IMR-90 (cell line): ENCODE measurements at regions not wholly inside any gene's neighbourhood (a gene's known extent, or its start where the extent isn't known, plus 50 kb on each side); places are given as distances from the start of the nearest gene placed in this dataset.

Experiments used
- ATAC-seq: fragments of 200-7000 bp; cut with Tn5 transposase; 2 replicates; pipeline ENCODE4 v1.9.1; 2020; ENCODE audit warnings: low read depth, mild to moderate bottlenecking, moderate library complexity
- BruUV-seq: library from RNA; stranded (reverse); fragments of 400-500 nt; replicated peaks from 2 replicates; lab custom pipeline; 2021; lab: Mats Ljungman, UMichigan
- CTCF ChIA-PET: fragments of 300-600 bp; formaldehyde crosslinking; extraction: SDS; loops from one replicate; lab custom pipeline; 2021; ENCODE audit warnings: antibody characterized with exemption; lab: Yijun Ruan, JAX
- POLR2A ChIA-PET: fragments of 300-600 bp; sonication (Branson Sonifier 250); formaldehyde crosslinking; loops from one replicate; lab custom pipeline; 2022; ENCODE audit warnings: antibody characterized with exemption; ENCODE audit not compliant: unreplicated experiment; lab: Charles Lee
- DNase-seq: peaks from one replicate; pipeline ENCODE4 v3.0.0; 2013
- H2AFZ ChIP-seq: replicated peaks from 2 replicates; pipeline ENCODE3; 2013; ENCODE audit warnings: low read length, mild to moderate bottlenecking; ENCODE audit not compliant: poor library complexity
- H2AK5ac ChIP-seq: 2 replicates; pipeline ENCODE4 v1.6.1; 2013; ENCODE audit warnings: low read depth, low read length, inconsistent platforms
- H2AK9ac ChIP-seq: replicated peaks from 2 replicates; pipeline ENCODE3; 2013; ENCODE audit warnings: mild to moderate bottlenecking, low read depth, low read length, moderate library complexity; ENCODE audit not compliant: poor library complexity
- H2BK120ac ChIP-seq: 2 replicates; pipeline ENCODE4 v1.6.1; 2013; ENCODE audit warnings: low read depth, low read length, inconsistent platforms
- H2BK15ac ChIP-seq: 3 replicates; pipeline ENCODE4 v1.6.1; 2013; ENCODE audit warnings: low read depth, low read length, inconsistent platforms
- H2BK20ac ChIP-seq: 2 replicates; pipeline ENCODE4 v1.6.1; 2013; ENCODE audit warnings: low read depth, mild to moderate bottlenecking, inconsistent platforms, low read length, moderate library complexity
- H2BK5ac ChIP-seq: 2 replicates; pipeline ENCODE4 v1.6.1; 2013; ENCODE audit warnings: mild to moderate bottlenecking, low read depth, low read length, inconsistent platforms; ENCODE audit not compliant: poor library complexity, severe bottlenecking
- H3K14ac ChIP-seq: replicated peaks from 2 replicates; pipeline ENCODE4 v1.6.1; 2013; ENCODE audit warnings: low read depth, low read length, inconsistent platforms
- H3K18ac ChIP-seq: 2 replicates; pipeline ENCODE4 v1.6.1; 2013; ENCODE audit warnings: low read depth, low read length, control low read depth
- H3K23ac ChIP-seq: 2 replicates; pipeline ENCODE4 v1.6.1; 2013; ENCODE audit warnings: low read depth, low read length, inconsistent platforms
- H3K27ac ChIP-seq: 2 replicates; pipeline ENCODE4 v1.5.1; 2013; ENCODE audit warnings: mild to moderate bottlenecking, control low read depth, low read length; ENCODE audit not compliant: insufficient read depth
- H3K27me3 ChIP-seq: 2 replicates; pipeline ENCODE4 v1.6.1; 2013; ENCODE audit warnings: low read length; ENCODE audit not compliant: control insufficient read depth, insufficient read depth
- H3K36me3 ChIP-seq: 2 replicates; pipeline ENCODE4 v1.6.1; 2013; ENCODE audit warnings: low read length, mixed read lengths; ENCODE audit not compliant: control insufficient read depth, insufficient read depth
- H3K4ac ChIP-seq: 2 replicates; pipeline ENCODE4 v1.6.1; 2013; ENCODE audit warnings: low read depth, low read length, inconsistent platforms
- H3K4me1 ChIP-seq: 2 replicates; pipeline ENCODE4 v1.6.1; 2013; ENCODE audit warnings: low read length, mixed read lengths; ENCODE audit not compliant: control insufficient read depth, insufficient read depth
- H3K4me2 ChIP-seq: 2 replicates; pipeline ENCODE4 v1.6.1; 2013; ENCODE audit warnings: low read depth, mild to moderate bottlenecking, control low read depth, low read length, moderate library complexity
- H3K4me3 ChIP-seq: 2 replicates; pipeline ENCODE4 v1.5.1; 2013; ENCODE audit warnings: low read depth, mild to moderate bottlenecking, control low read depth, low read length, moderate library complexity; ENCODE audit not compliant: insufficient read depth
- H3K56ac ChIP-seq: 2 replicates; pipeline ENCODE4 v1.6.1; 2013; ENCODE audit warnings: low read length, inconsistent platforms; ENCODE audit not compliant: insufficient read depth; ENCODE audit errors: extremely low read depth
- H3K79me1 ChIP-seq, 2 experiments: 2 replicates each; pipeline ENCODE4 v1.6.1; 2013; ENCODE audit warnings: low read length in 2 of 2, inconsistent platforms in 1 of 2, low read depth in 1 of 2
- H3K9ac ChIP-seq: 2 replicates; pipeline ENCODE4 v1.6.1; 2013; ENCODE audit warnings: low read depth, low read length, control low read depth
- H3K9me1 ChIP-seq: 2 replicates; pipeline ENCODE4 v1.6.1; 2013; ENCODE audit warnings: low read length, inconsistent platforms; ENCODE audit not compliant: insufficient read depth
- H3K9me3 ChIP-seq: 2 replicates; pipeline ENCODE4 v1.6.1; 2013; ENCODE audit warnings: low read length; ENCODE audit not compliant: control insufficient read depth, insufficient read depth
- H4K20me1 ChIP-seq: 2 replicates; pipeline ENCODE4 v1.6.1; 2013; ENCODE audit warnings: low read length, inconsistent platforms; ENCODE audit not compliant: insufficient read depth
- H4K5ac ChIP-seq: 2 replicates; pipeline ENCODE4 v1.6.1; 2013; ENCODE audit warnings: mild to moderate bottlenecking, low read depth, low read length, control low read depth
- H4K8ac ChIP-seq, 2 experiments: 2 replicates each; pipeline ENCODE4 v1.6.1; 2013; ENCODE audit warnings: low read depth in 2 of 2, low read length in 2 of 2, control low read depth in 1 of 2, inconsistent platforms in 1 of 2
- H4K91ac ChIP-seq: 2 replicates; pipeline ENCODE4 v1.6.1; 2013; ENCODE audit warnings: low read depth, low read length, inconsistent platforms; ENCODE audit not compliant: insufficient read depth
- CHD1 ChIP-seq: IDR thresholded peaks from 2 replicates; pipeline ENCODE4 v1.6.1; 2012; ENCODE audit warnings: low read depth, low read length, improper control_type of control experiment
- FOS ChIP-seq: fragments of 150-350 bp; IDR thresholded peaks from 2 replicates; pipeline ENCODE4 v1.6.1; 2016; ENCODE audit warnings: low read depth, low read length
- MAFK ChIP-seq: IDR thresholded peaks from 2 replicates; pipeline ENCODE4 v1.6.1; 2012; ENCODE audit warnings: low read depth, low read length, improper control_type of control experiment
- MXI1 ChIP-seq: IDR thresholded peaks from 2 replicates; pipeline ENCODE4 v1.6.1; 2012; ENCODE audit warnings: low read depth, mild to moderate bottlenecking, low read length, moderate library complexity, borderline replicate concordance
- NFE2L2 ChIP-seq: fragments of 150-350 bp; IDR thresholded peaks from 2 replicates; pipeline ENCODE4 v1.6.1; 2016; ENCODE audit warnings: low read depth, mild to moderate bottlenecking, low read length
- POLR2A ChIP-seq: IDR thresholded peaks from 2 replicates; pipeline ENCODE4 v1.6.1; 2012; ENCODE audit warnings: mild to moderate bottlenecking, low read depth, low read length
- RCOR1 ChIP-seq: IDR thresholded peaks from 2 replicates; pipeline ENCODE4 v1.6.1; 2012; ENCODE audit warnings: mild to moderate bottlenecking, low read length, improper control_type of control experiment; ENCODE audit not compliant: insufficient replicate concordance
- RFX5 ChIP-seq: IDR thresholded peaks from 2 replicates; pipeline ENCODE4 v1.8.0; 2012; ENCODE audit warnings: low read depth, mild to moderate bottlenecking, low read length, moderate library complexity
- SMC3 ChIP-seq: fragments of 150-350 bp; IDR thresholded peaks from 2 replicates; pipeline ENCODE4 v1.6.1; 2016; ENCODE audit warnings: low read depth, mild to moderate bottlenecking, antibody characterized with exemption, low read length, moderate library complexity
- WGBS, 2 experiments: methylation state at CpG; one replicate each; pipeline versions ENCODE4 v1.1.5 to v1.1.7; 2013; ENCODE audit warnings: missing lambda C conversion rate in 2 of 2; ENCODE audit not compliant: insufficient read length in 1 of 2; ENCODE audit errors: extremely low coverage in 2 of 2; 5-methylcytosine and 5-hydroxymethylcytosine counted together
- dilution Hi-C: fragments of 300-500 bp; cut with HindIII; formaldehyde crosslinking; loops from one replicate; pipeline ENCODE4 v1.14.3; 2018; ENCODE audit warnings: low sequenced_read_pairs; ENCODE audit not compliant: unreplicated experiment
- in situ Hi-C: fragments of 300-500 bp; cut with MboI; formaldehyde crosslinking; loops from 3 replicates; pipeline ENCODE4 v1.14.3; 2019; ENCODE audit warnings: low sequenced_read_pairs, inconsistent platforms, mixed read lengths
- intact Hi-C: fragments of 100-400 bp; cut with micrococcal nuclease; formaldehyde crosslinking; loops from 2 replicates; pipeline ENCODE4 v1.10.0; 2022
- TF ChIP-seq, protein P1 (sequence below): fragments of 150-350 bp; IDR thresholded peaks from 2 replicates; pipeline ENCODE4 v1.6.1; 2016; ENCODE audit warnings: low read depth, mild to moderate bottlenecking, low read length, moderate library complexity, borderline replicate concordance
- TF ChIP-seq, protein P2 (sequence below): conservative IDR thresholded peaks from 2 replicates; pipeline ENCODE4 v1.5.1; 2012; ENCODE audit warnings: mild to moderate bottlenecking, low read depth, low read length, improper control_type of control experiment
- TF ChIP-seq, protein P3 (sequence below): fragments of 150-350 bp; IDR thresholded peaks from 2 replicates; pipeline ENCODE4 v1.6.1; 2017; ENCODE audit warnings: mild to moderate bottlenecking, antibody characterized with exemption, low read length, low read depth

DNA sequence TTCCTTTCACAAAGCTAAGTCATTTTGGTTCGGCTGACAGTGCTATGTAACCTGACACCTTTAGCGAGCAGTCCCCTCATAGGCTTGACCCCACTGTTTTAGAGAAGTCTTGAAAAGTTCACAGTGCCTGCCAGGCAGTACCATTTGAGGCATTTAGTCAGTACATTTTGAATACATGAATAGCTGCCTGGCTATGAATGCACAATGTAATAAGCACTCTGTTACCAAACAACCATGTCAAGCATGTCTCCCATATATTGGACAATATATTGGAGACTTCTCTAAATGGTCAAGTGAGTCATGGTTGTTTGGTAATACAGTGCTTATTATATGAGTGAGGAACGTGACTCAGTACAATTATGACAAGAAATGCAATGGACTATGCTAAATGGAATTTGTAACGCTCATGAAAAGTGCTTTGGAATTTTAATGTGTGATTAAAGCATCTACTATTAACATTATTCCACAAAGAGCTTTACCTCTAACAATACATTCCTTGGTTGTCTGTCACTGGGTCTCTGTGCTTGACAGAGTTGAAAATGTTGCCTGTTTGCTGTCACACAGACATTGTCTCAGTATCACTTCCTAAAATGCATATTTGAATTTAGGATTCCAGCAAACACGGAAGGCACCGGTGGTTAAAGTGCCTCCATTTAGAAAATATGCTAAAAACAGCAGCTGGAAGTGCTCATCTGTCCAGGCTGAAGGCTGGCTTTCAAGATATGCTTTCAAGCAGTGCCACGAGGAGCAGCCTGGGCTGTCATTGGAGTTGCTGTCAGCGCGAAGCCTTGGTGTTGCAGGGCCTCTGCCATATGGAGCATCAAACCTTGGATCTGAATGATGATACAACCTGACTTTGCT lies 458.6 kb downstream of the FBXO15 start:
- H4K8ac ChIP-seq: peak overlapping the region; percentile 97 to 99
- peak overlapping the region; percentile 24 for H2AFZ ChIP-seq
- H4K20me1 ChIP-seq: no peaks in the 10 kb centered on the region
- dilution Hi-C loops (no loop called here), in situ Hi-C loops (no loop called here), intact Hi-C loops (loop anchor here (2.0 to 10.0 kb wide), 5 partner anchors 154 to 924 kb away; partner anchors contain the start of genes FBXO15 and TIMM21)
- H3K79me1 ChIP-seq: peaks cover 34 to 56% of the 10 kb centered on the region in 2 experiments
- H2BK120ac ChIP-seq: peak overlapping the region; percentile 99
- peaks cover 5% of the 10 kb centered on the region for H3K9me3 ChIP-seq
- ChIA-PET POLR2A (interaction anchor here (0.5 kb wide), 1 partner anchor 955 kb away, joined by 3 read pairs; no protein-coding TSS in a partner anchor), CTCF (interaction anchor here (0.6 to 1.5 kb wide), 3 partner anchors 10 to 926 kb away, joined by 3 to 5 read pairs (median 3); no protein-coding TSS in a partner anchor)
- H3K23ac ChIP-seq: peak overlapping the region; percentile 98
- peak overlapping the region; percentile 83; the same call in 2 of the 3 replicates for H2BK15ac ChIP-seq
- peaks cover 34% of the 10 kb centered on the region for H3K4me1 ChIP-seq
- H3K4me2 ChIP-seq: peak overlapping the region; percentile 69
- H3K27ac ChIP-seq: peak overlapping the region; percentile 96
- peak; percentile 77 for ATAC-seq
- H2BK5ac ChIP-seq: peak overlapping the region; percentile 99
- H3K9me1 ChIP-seq: peaks cover 26% of the 10 kb centered on the region
- H3K36me3 ChIP-seq: peaks cover 3% of the 10 kb centered on the region; the same call in 1 of the 2 replicates
- H3K9ac ChIP-seq: peak overlapping the region; percentile 64
- peak overlapping the region; percentile 99 for H4K5ac ChIP-seq
- H3K27me3 ChIP-seq: no peaks in the 10 kb centered on the region
- H4K91ac ChIP-seq: peak overlapping the region; percentile 99
- peak overlapping the region; percentile 95 for H3K56ac ChIP-seq
- DNase-seq: peak; percentile 98
- no peak overlapping the region for H3K4me3 ChIP-seq
- peak overlapping the region; percentile 98 for H3K14ac ChIP-seq
- peak overlapping the region; percentile 98 for H3K4ac ChIP-seq
- peak overlapping the region; percentile 87 for H2AK9ac ChIP-seq
- BruUV-seq: no TSS peak
- 0% methylated on average over 1 of the region's 9 CpGs; no CpG with 5 or more reads in 1 of the 2 experiments for WGBS, 2 experiments
- H3K18ac ChIP-seq: peak overlapping the region; percentile 99
- peak overlapping the region; percentile 98 for H2AK5ac ChIP-seq
- peak overlapping the region; percentile 99 for H2BK20ac ChIP-seq
- TF ChIP-seq MAFK (peak; percentile 51; the same call in 1 of the 2 replicates), FOS (peak; percentile 82), RCOR1 (no peak), CHD1 (0 out of 2 replicates have a peak, but pooled peaks have one; percentile 24), MXI1 (peak; percentile 90), RFX5 (no peak), NFE2L2 (peak; percentile 78), POLR2A (0 out of 2 replicates have a peak, but pooled peaks have one; percentile 24), SMC3 (no peak)
- TF ChIP-seq, protein P1, sequence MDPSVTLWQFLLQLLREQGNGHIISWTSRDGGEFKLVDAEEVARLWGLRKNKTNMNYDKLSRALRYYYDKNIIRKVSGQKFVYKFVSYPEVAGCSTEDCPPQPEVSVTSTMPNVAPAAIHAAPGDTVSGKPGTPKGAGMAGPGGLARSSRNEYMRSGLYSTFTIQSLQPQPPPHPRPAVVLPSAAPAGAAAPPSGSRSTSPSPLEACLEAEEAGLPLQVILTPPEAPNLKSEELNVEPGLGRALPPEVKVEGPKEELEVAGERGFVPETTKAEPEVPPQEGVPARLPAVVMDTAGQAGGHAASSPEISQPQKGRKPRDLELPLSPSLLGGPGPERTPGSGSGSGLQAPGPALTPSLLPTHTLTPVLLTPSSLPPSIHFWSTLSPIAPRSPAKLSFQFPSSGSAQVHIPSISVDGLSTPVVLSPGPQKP: no peak
- TF ChIP-seq, protein P2, sequence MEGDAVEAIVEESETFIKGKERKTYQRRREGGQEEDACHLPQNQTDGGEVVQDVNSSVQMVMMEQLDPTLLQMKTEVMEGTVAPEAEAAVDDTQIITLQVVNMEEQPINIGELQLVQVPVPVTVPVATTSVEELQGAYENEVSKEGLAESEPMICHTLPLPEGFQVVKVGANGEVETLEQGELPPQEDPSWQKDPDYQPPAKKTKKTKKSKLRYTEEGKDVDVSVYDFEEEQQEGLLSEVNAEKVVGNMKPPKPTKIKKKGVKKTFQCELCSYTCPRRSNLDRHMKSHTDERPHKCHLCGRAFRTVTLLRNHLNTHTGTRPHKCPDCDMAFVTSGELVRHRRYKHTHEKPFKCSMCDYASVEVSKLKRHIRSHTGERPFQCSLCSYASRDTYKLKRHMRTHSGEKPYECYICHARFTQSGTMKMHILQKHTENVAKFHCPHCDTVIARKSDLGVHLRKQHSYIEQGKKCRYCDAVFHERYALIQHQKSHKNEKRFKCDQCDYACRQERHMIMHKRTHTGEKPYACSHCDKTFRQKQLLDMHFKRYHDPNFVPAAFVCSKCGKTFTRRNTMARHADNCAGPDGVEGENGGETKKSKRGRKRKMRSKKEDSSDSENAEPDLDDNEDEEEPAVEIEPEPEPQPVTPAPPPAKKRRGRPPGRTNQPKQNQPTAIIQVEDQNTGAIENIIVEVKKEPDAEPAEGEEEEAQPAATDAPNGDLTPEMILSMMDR: no peak
- TF ChIP-seq, protein P3, sequence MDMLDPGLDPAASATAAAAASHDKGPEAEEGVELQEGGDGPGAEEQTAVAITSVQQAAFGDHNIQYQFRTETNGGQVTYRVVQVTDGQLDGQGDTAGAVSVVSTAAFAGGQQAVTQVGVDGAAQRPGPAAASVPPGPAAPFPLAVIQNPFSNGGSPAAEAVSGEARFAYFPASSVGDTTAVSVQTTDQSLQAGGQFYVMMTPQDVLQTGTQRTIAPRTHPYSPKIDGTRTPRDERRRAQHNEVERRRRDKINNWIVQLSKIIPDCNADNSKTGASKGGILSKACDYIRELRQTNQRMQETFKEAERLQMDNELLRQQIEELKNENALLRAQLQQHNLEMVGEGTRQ: no peak
